Kidney (tissue), 13 donors: ENCODE measurements at regions not wholly inside any gene's neighbourhood (a gene's known extent, or its start where the extent isn't known, plus 50 kb on each side); places are given as distances from the start of the nearest gene placed in this dataset.

Experiments used
- DNase-seq, 5 donors: peaks; one replicate each; pipeline ENCODE4 v3.0.0-alpha.2; 2013 to 2020
- FAIRE-seq: peaks from 2 replicates; lab custom pipeline; 2012; peaks lifted over from hg19 to GRCh38; lab: Jason Lieb, UNC
- H3K27ac ChIP-seq, 2 donors: one replicate each; pipeline ENCODE4 v1.7.0; 2013; ENCODE audit warnings: low read depth in 2 of 2, low read length in 2 of 2, inconsistent platforms in 1 of 2
- H3K27me3 ChIP-seq: one replicate; pipeline ENCODE4 v1.7.1; 2013; ENCODE audit warnings: low read length, inconsistent platforms; ENCODE audit not compliant: control insufficient read depth, insufficient read depth
- H3K36me3 ChIP-seq, 3 donors: one replicate each; pipeline versions ENCODE4 v1.7.0 to v1.7.1; 2013; ENCODE audit warnings: low read length in 3 of 3, control low read depth in 1 of 3, inconsistent platforms in 1 of 3; ENCODE audit not compliant: insufficient read depth in 3 of 3, control insufficient read depth in 2 of 3
- H3K4me1 ChIP-seq, 3 donors: one replicate each; pipeline versions ENCODE4 v1.7.0 to v1.7.1; 2013; ENCODE audit warnings: low read length in 3 of 3, inconsistent platforms in 1 of 3, low read depth in 1 of 3; ENCODE audit not compliant: control insufficient read depth in 2 of 3, insufficient read depth in 2 of 3
- H3K4me3 ChIP-seq, 3 donors: one replicate each; pipeline versions ENCODE4 v1.7.0 to v1.8.1; 2013; ENCODE audit warnings: low read length in 3 of 3, control low read depth in 1 of 3, inconsistent platforms in 1 of 3
- H3K9ac ChIP-seq, 3 donors: one replicate each; pipeline versions ENCODE4 v1.7.0 to v1.7.1; 2013; ENCODE audit warnings: low read length in 3 of 3, control low read depth in 1 of 3, inconsistent platforms in 1 of 3
- H3K9me3 ChIP-seq, 3 donors: one replicate each; pipeline versions ENCODE4 v1.7.0 to v1.7.1; 2013; ENCODE audit warnings: low read length in 3 of 3, control low read depth in 1 of 3, inconsistent platforms in 1 of 3; ENCODE audit not compliant: control insufficient read depth in 2 of 3, insufficient read depth in 1 of 3
- CTCF ChIP-seq: IDR thresholded peaks from 3 replicates; pipeline ENCODE4 v1.5.1; 2012; ENCODE audit warnings: mild to moderate bottlenecking, moderate library complexity, borderline replicate concordance; ENCODE audit not compliant: insufficient read depth; ENCODE audit errors: extremely low read depth
- intact Hi-C: fragments of 100-400 bp; cut with DNase I; formaldehyde crosslinking; loops from one replicate; pipeline ENCODE4 v1.11.1; 2022
- donor health status: control.
- donor health status: control.
- donor health status: control.
- donor health status: control.
- donor health status: control.
- donor health status: DM: yes; HTN: yes; CAD: no.
- donor health status: Normal renal cell carcinoma (clear cell type).

DNA sequence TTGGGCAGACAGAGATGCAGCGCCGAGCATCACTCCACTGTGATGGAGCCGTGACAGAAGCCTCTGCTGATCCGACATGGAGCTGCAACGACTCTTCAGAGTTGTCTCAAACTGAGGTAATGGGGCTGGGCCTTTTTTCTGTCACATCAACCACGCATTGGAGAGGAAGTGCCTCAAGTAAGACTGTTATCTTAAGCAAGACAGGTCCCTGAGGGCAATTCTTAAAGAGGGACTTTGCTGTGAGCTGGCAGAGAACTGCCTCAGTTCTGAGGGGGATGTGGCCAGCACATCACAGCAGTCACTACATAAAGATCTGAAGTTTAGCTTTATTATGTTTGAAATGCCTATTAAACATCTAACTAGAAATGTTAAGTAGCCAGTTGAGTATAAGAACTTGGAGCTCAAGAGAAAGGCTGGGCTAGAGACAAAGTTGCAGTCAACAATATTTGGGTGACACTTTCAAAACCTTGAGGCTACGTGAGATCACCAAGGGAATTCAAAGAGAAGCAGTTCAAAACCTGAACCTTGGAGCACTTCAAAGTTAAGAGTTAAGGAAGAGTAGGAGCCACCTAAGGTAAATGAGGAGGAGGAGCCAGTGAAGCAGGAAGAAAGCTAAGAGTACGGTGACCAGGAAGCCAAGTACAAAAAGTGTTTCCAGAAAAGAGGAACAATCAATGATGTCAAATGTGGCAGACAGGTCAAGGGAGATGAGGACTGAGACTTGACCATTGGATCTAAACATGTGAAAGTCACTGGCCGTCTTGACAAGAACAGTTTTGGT is 54.2 kb upstream of the BCL9 start:
- no peaks in the 10 kb centered on the region for H3K4me1 ChIP-seq
- H3K27ac ChIP-seq, result no peak overlapping the region
- H3K27me3 ChIP-seq, result no peaks in the 10 kb centered on the region
- TF ChIP-seq CTCF, result no peak
- intact Hi-C loops, result no loop called here
- DNase-seq (no peak), FAIRE-seq (no peak)
- H3K9me3 ChIP-seq, result no peaks in the 10 kb centered on the region
- H3K4me3 ChIP-seq, result no peak overlapping the region
- H3K36me3 ChIP-seq, result no peaks in the 10 kb centered on the region
- no peak overlapping the region for H3K9ac ChIP-seq

- FAIRE-seq (no peak), DNase-seq (no peak)
- Histone ChIP-seq H3K27me3 (no peaks in the 10 kb centered on the region), H3K27ac (no peak overlapping the region), H3K4me3 (no peak overlapping the region), H3K9me3 (no peaks in the 10 kb centered on the region), H3K4me1 (no peaks in the 10 kb centered on the region), H3K36me3 (no peaks in the 10 kb centered on the region), H3K9ac (no peak overlapping the region)
- intact Hi-C loops, result loop anchor here (10.0 kb wide), 1 partner anchor 134 kb away; no protein-coding TSS in a partner anchor
- no peak for TF ChIP-seq CTCF
Measured at GRCh38 chr1:147491098-147491497, 50.2 kb upstream of the BCL9 start.
